ENCODE measurements at regions not wholly inside any gene's neighbourhood (a gene's known extent, or its start where the extent isn't known, plus 50 kb on each side); places are given as distances from the start of the nearest gene placed in this dataset.

- no peaks in the 10 kb centered on the region for H3K4me1 ChIP-seq
- no peaks in the 10 kb centered on the region for H3K36me3 ChIP-seq
- no peak overlapping the region for H3K4me3 ChIP-seq
- peaks cover 0 to 22% of the 10 kb centered on the region in 2 donors for H3K9me3 ChIP-seq
- intact Hi-C loops (cut with DNase I), result no loop called here
- ATAC-seq (no peak), DNase-seq (no peak)
- H3K27me3 ChIP-seq, result no peaks in the 10 kb centered on the region
- TF ChIP-seq CTCF (IDR thresholded peaks at IDR 0.05), result no peak
- no peak overlapping the region for H3K27ac ChIP-seq
These were observed 1042.3 kb downstream of the FSTL5 start for GRCh38 chr4:161121451-161121850.

GRCh38 chr4:161101881-161102280 is 1061.9 kb downstream of the FSTL5 start:
- no peaks in the 10 kb centered on the region for H3K9me3 ChIP-seq
- no peaks in the 10 kb centered on the region for H3K36me3 ChIP-seq
- no peak for TF ChIP-seq CTCF (IDR thresholded peaks at IDR 0.05)
- DNase-seq (no peak), ATAC-seq (no peak)
- no peak overlapping the region for H3K27ac ChIP-seq
- H3K4me1 ChIP-seq, result no peaks in the 10 kb centered on the region
- no peaks in the 10 kb centered on the region for H3K27me3 ChIP-seq
- no peak overlapping the region for H3K4me3 ChIP-seq
- intact Hi-C loops (cut with DNase I), result no loop called here

- ATAC-seq, result no peak
- H3K9me3 ChIP-seq, result no peaks in the 10 kb centered on the region
These were observed 1066.0 kb downstream of the FSTL5 start for GRCh38 chr4:161097821-161098220.

GRCh38 chr4:161061046-161061445 is 1102.8 kb downstream of the FSTL5 start:
- no peak overlapping the region for H3K4me3 ChIP-seq
- ATAC-seq, result no peak
- TF ChIP-seq CTCF (IDR thresholded peaks at IDR 0.05), result no peak
- no peaks in the 10 kb centered on the region for H3K9me3 ChIP-seq
- DNase-seq, result no peak
- H3K27ac ChIP-seq, result no peak overlapping the region
- intact Hi-C loops (cut with DNase I), result no loop called here
- H3K4me1 ChIP-seq, result no peaks in the 10 kb centered on the region
- H3K36me3 ChIP-seq, result no peaks in the 10 kb centered on the region
- no peaks in the 10 kb centered on the region for H3K27me3 ChIP-seq

More at GRCh38 chr4:161097821-161098220, 1066.0 kb downstream of the FSTL5 start:
- Histone ChIP-seq H3K4me1 (no peaks in the 10 kb centered on the region), H3K27me3 (no peaks in the 10 kb centered on the region), H3K4me3 (no peak overlapping the region), H3K36me3 (no peaks in the 10 kb centered on the region), H3K27ac (no peak overlapping the region)
- TF ChIP-seq CTCF (IDR thresholded peaks at IDR 0.05), result no peak
- no peak for DNase-seq
- intact Hi-C loops (cut with DNase I), result no loop called here
